ENCODE measurements at regions not wholly inside any gene's neighbourhood (a gene's known extent, or its start where the extent isn't known, plus 50 kb on each side); places are given as distances from the start of the nearest gene placed in this dataset.

DNA sequence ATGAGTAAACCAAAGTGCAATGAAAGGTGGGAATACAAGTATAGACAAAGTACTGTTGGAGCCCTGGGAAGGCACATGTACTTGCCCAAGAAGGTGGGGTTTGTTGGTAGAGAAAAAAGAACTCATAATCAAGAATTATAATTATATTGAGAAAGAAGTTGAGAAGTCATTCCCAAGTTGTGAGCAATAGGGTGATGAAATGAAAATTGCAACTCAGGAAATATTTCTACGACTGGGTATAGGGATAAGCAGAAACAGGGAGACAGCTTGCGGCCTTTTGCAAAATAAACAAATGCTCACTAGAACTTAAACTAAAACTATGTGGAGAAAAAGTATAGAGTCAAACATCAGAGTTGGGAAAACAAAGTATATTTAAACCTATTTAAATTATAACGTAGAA, 250.7 kb upstream of the FAM83B start:
- Histone ChIP-seq H4K20me1 (ENCODE audit: control insufficient read depth, insufficient read depth, insufficient read length) (no peaks in the 10 kb centered on the region), H3K4me1 (ENCODE audit: insufficient read depth, low read length) (no peaks in the 10 kb centered on the region), H3K4me2 (ENCODE audit: insufficient read depth, insufficient read length, low read length) (no peak overlapping the region), H2BK12ac (ENCODE audit: insufficient read length, low read depth, low read length) (no peak overlapping the region), H2BK120ac (ENCODE audit: low read depth, low read length, poor library complexity, severe bottlenecking) (no peak overlapping the region), H2BK5ac (ENCODE audit: insufficient read length, low read length) (no peak overlapping the region), H3K18ac (ENCODE audit: insufficient read length, low read depth, low read length) (no peak overlapping the region), H2BK15ac (ENCODE audit: low read depth, low read length) (no peak overlapping the region), H3K23me2 (ENCODE audit: insufficient read length, low read depth, low read length, poor library complexity, severe bottlenecking) (no peaks in the 10 kb centered on the region), H3K79me1 (ENCODE audit: insufficient read depth, low read depth, low read length, poor library complexity, severe bottlenecking) (no peaks in the 10 kb centered on the region), H2BK20ac (ENCODE audit: low read depth, low read length, poor library complexity, severe bottlenecking) (no peak overlapping the region), H4K91ac (ENCODE audit: insufficient read length, low read depth, low read length) (no peak overlapping the region), H3K27ac (ENCODE audit: insufficient read length, low read depth, low read length) (no peak overlapping the region), H4K8ac (replicated peaks; ENCODE audit: insufficient read length, low read depth, low read length) (no peak overlapping the region), H3K4ac (ENCODE audit: low read depth, low read length) (no peak overlapping the region), H4K5ac (ENCODE audit: insufficient read length, low read depth, low read length) (no peak overlapping the region), H3K27me3 (ENCODE audit: insufficient read depth, low read length) (no peaks in the 10 kb centered on the region), H3K14ac (ENCODE audit: insufficient read depth, low read length) (no peak overlapping the region), H2AK5ac (ENCODE audit: insufficient read length, low read length) (no peak overlapping the region), H3K79me2 (ENCODE audit: insufficient read depth, low read length) (no peaks in the 10 kb centered on the region), H3T11ph (ENCODE audit: low read length) (no peak overlapping the region), H2AFZ (ENCODE audit: low read length) (no peak overlapping the region), H3K56ac (ENCODE audit: insufficient read length, low read depth, low read length) (no peak overlapping the region), H3K9ac (ENCODE audit: extremely low read depth, insufficient read length, low read length) (no peak overlapping the region), H3K9me3 (ENCODE audit: control insufficient read depth, low read depth, low read length) (no peaks in the 10 kb centered on the region), H3K23ac (ENCODE audit: insufficient read length, low read depth, low read length) (no peak overlapping the region)
- no peak overlapping the region for H3K27ac Mint-ChIP-seq
- WGBS (ENCODE audit: extremely low coverage, insufficient read length, low lambda C conversion rate): no CpG with 5 or more reads among the region's 3 CpGs
- TF ChIP-seq, protein P1, sequence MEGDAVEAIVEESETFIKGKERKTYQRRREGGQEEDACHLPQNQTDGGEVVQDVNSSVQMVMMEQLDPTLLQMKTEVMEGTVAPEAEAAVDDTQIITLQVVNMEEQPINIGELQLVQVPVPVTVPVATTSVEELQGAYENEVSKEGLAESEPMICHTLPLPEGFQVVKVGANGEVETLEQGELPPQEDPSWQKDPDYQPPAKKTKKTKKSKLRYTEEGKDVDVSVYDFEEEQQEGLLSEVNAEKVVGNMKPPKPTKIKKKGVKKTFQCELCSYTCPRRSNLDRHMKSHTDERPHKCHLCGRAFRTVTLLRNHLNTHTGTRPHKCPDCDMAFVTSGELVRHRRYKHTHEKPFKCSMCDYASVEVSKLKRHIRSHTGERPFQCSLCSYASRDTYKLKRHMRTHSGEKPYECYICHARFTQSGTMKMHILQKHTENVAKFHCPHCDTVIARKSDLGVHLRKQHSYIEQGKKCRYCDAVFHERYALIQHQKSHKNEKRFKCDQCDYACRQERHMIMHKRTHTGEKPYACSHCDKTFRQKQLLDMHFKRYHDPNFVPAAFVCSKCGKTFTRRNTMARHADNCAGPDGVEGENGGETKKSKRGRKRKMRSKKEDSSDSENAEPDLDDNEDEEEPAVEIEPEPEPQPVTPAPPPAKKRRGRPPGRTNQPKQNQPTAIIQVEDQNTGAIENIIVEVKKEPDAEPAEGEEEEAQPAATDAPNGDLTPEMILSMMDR (conservative IDR thresholded peaks at IDR 0.05): no peak
- DNase-seq: no peak
- no peaks in the 10 kb centered on the region for H3K36me3 Mint-ChIP-seq (ENCODE audit: insufficient read depth in 1 of 3, low read depth in 3 of 3)
- H3K4me1 Mint-ChIP-seq: no peaks in the 10 kb centered on the region
- H3K4me3 Mint-ChIP-seq: no peak overlapping the region
- no peaks in the 10 kb centered on the region for H3K27me3 Mint-ChIP-seq (ENCODE audit: low read depth)
- H3K9me3 Mint-ChIP-seq: no peaks in the 10 kb centered on the region

All from H9 (cell line).